Uterus (tissue), 3 donors: ENCODE measurements at regions not wholly inside any gene's neighbourhood (a gene's known extent, or its start where the extent isn't known, plus 50 kb on each side); places are given as distances from the start of the nearest gene placed in this dataset.

Experiments
- DNase-seq, 2 donors: peaks; one replicate each; pipeline ENCODE4 v3.0.0-alpha.2; 2019 to 2020
- H3K27ac ChIP-seq, 2 donors: fragments of 200-600 bp; sonication (generic); 1 replicate in 1 of 2; 2 replicates in 1 of 2; pipeline ENCODE4 v1.5.1; 2016 to 2018
- H3K27me3 ChIP-seq, 2 donors: fragments of 200-600 bp; sonication (generic); one replicate each; pipeline ENCODE4 v1.5.1; 2018 to 2019; ENCODE audit warnings: control low read depth in 1 of 2
- H3K36me3 ChIP-seq, 2 donors: fragments of 200-600 bp; sonication (generic); one replicate each; pipeline ENCODE4 v1.5.1; 2019; ENCODE audit warnings: control low read depth in 1 of 2
- H3K4me1 ChIP-seq, 2 donors: fragments of 200-600 bp; sonication (generic); one replicate each; pipeline ENCODE4 v1.5.1; 2018 to 2019; ENCODE audit warnings: control low read depth in 1 of 2
- H3K4me3 ChIP-seq, 2 donors: fragments of 200-600 bp; sonication (generic); 1 replicate in 1 of 2; 2 replicates in 1 of 2; pipeline ENCODE4 v1.5.1; 2018 to 2019; ENCODE audit warnings: mild to moderate bottlenecking in 1 of 2
- H3K9me3 ChIP-seq, 2 donors: fragments of 200-600 bp; sonication (generic); one replicate each; pipeline ENCODE4 v1.5.1; 2019; ENCODE audit warnings: control low read depth in 1 of 2
- POLR2A ChIP-seq, 2 donors: fragments of 450-650 bp; IDR thresholded peaks; one replicate each; pipeline ENCODE4 v1.6.1; 2016; ENCODE audit warnings: antibody characterized with exemption in 2 of 2, mild to moderate bottlenecking in 1 of 2, moderate library complexity in 1 of 2
- intact Hi-C: fragments of 100-400 bp; cut with DNase I; formaldehyde crosslinking; loops from one replicate; pipeline ENCODE4 v1.15.1; 2023; ENCODE audit warnings: low total_unique reads
- TF ChIP-seq, protein P1 (sequence below), 4 experiments: fragments of 200-600 bp in 2 of 4; fragments of 450-650 bp in 2 of 4; sonication (generic) in 2 of 4; IDR thresholded peaks; one replicate each; pipeline ENCODE4 v1.5.1; 2016 to 2019; ENCODE audit warnings: antibody characterized with exemption in 4 of 4, mild to moderate bottlenecking in 2 of 4, moderate library complexity in 1 of 4
- donor health status: DM: yes; HTN: yes; CAD: no.

DNA sequence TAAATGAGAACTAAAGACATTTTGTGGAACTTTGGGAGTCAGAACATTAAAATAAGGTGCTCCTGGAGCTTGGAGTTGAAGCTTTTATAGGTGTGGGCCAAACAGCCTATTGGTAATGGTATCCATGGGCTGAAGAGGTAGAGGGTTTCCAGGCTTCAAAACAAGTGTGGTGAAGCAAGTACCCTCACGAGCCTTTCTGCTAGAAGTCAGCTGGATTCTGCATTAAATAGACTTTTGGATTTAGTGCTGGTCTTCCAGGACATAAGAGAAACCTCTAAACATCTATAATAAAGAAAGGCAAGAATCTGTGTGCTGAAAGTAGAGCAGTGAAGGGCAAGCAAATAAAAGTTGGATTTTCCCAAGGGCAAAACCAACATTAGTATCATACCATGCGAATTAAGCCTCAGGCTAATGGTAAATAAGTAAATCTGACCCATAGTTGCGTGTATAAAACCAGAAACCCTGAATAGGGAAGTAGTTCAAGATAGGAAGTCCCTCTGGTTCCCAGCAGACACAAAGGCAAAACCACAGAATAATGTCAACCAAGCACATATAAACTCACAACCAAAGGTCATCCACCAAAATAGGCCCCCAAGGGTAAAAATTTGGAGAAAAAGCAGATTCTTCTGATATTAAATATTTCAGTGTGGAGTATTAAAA lies 306.3 kb downstream of the TLE4 start:
- TF ChIP-seq POLR2A (IDR thresholded peaks at IDR 0.05), result no peak
- TF ChIP-seq, protein P1, sequence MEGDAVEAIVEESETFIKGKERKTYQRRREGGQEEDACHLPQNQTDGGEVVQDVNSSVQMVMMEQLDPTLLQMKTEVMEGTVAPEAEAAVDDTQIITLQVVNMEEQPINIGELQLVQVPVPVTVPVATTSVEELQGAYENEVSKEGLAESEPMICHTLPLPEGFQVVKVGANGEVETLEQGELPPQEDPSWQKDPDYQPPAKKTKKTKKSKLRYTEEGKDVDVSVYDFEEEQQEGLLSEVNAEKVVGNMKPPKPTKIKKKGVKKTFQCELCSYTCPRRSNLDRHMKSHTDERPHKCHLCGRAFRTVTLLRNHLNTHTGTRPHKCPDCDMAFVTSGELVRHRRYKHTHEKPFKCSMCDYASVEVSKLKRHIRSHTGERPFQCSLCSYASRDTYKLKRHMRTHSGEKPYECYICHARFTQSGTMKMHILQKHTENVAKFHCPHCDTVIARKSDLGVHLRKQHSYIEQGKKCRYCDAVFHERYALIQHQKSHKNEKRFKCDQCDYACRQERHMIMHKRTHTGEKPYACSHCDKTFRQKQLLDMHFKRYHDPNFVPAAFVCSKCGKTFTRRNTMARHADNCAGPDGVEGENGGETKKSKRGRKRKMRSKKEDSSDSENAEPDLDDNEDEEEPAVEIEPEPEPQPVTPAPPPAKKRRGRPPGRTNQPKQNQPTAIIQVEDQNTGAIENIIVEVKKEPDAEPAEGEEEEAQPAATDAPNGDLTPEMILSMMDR (IDR thresholded peaks at IDR 0.05), result no peak
- H3K9me3 ChIP-seq, result no peaks in the 10 kb centered on the region
- H3K27ac ChIP-seq, result no peak overlapping the region
- intact Hi-C loops, result no loop called here
- H3K4me1 ChIP-seq, result no peaks in the 10 kb centered on the region
- no peak for DNase-seq
- no peaks in the 10 kb centered on the region for H3K27me3 ChIP-seq
- peaks cover 0 to 2% of the 10 kb centered on the region in 2 donors for H3K36me3 ChIP-seq
- no peak overlapping the region for H3K4me3 ChIP-seq

DNA sequence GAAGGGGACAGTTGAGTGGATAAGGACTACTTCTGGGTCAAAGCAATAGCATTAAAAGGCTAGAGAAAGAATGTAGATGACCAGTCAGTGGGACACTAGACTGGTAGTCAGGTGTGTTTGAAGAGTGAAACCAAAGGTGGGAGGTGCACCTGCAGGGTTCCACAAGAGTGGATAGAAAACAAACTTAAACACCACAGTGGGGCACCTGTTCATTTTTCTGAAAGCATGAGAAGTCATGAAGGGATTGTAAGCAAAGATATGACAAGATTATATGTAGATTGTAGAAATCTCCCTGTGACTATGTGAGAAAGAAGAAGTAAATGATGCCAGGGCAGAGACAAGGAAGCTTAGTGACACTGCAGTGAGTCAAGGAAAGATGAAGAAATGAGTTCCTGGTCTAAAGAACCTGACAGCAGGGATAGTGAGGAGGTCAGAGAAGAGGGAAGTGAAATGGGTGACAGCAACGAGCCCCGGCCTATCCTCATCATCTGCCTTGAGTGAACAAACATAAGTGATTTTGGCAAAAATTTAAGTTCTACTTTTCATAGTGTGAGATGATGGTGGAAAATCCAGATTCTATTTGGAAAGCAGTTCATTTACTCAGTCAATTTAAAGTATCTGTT lies 296.9 kb downstream of the TLE4 start:
- Histone ChIP-seq H3K9me3 (no peaks in the 10 kb centered on the region), H3K4me1 (no peaks in the 10 kb centered on the region), H3K27ac (no peak overlapping the region), H3K27me3 (no peaks in the 10 kb centered on the region), H3K36me3 (no peaks in the 10 kb centered on the region), H3K4me3 (no peak overlapping the region)
- intact Hi-C loops, result no loop called here
- no peak for TF ChIP-seq POLR2A (IDR thresholded peaks at IDR 0.05)
- TF ChIP-seq, protein P1 (IDR thresholded peaks at IDR 0.05), result no peak
- DNase-seq, result no peak

DNA sequence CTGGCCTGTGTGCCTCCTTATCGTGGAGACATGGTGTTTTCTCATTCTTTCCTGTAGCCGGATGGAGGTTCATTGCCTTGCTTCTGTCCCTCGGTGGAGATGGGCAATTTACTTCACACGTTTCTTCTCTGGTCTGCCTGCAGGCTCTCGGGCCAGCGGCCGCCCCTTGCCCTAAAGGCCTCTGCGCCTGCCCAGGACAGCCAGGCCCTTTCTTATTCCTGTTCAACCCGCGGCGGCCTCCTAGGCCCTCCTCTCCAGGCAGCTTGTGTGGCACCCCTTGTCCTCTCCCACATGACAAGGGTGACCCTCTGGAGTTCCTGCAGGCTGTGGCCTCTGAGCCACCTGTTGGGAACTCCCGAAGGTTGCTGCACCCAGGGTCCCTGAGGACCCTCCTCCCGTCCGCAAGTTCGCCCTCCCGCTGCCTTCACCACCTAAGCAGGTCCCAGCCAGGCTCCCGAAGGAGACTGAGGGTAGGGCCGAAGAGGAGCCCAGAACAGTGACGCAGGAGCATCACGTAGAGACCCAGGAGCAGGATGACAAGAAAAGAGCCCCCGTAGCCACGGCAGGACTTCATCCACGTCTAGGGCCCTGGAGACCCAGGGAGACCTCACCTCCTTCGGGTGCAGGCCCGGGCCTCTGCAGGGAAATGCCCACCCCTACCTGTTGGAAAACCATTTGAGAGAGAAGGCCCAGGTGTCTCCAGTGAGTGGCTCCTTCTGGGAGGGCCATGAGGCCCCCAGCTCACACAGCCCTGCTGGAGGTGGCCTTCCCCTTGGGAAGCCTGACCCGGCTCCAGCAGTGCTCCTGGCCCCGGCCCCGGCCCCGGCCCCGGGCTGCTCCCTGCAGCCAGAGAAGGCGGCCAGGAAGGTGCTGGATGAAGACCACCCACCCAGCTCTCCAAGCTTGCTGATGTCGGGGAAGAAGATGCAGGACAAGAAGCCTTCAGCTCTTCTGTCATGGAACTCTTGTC lies 291.4 kb downstream of the TLE4 start:
- no peak overlapping the region for H3K27ac ChIP-seq
- H3K27me3 ChIP-seq, result no peaks in the 10 kb centered on the region
- no peak for DNase-seq
- intact Hi-C loops, result no loop called here
- no peaks in the 10 kb centered on the region for H3K36me3 ChIP-seq
- no peaks in the 10 kb centered on the region for H3K9me3 ChIP-seq
- no peak overlapping the region for H3K4me3 ChIP-seq
- TF ChIP-seq, protein P1 (IDR thresholded peaks at IDR 0.05), result no peak
- TF ChIP-seq POLR2A (IDR thresholded peaks at IDR 0.05), result no peak
- no peaks in the 10 kb centered on the region for H3K4me1 ChIP-seq

DNA sequence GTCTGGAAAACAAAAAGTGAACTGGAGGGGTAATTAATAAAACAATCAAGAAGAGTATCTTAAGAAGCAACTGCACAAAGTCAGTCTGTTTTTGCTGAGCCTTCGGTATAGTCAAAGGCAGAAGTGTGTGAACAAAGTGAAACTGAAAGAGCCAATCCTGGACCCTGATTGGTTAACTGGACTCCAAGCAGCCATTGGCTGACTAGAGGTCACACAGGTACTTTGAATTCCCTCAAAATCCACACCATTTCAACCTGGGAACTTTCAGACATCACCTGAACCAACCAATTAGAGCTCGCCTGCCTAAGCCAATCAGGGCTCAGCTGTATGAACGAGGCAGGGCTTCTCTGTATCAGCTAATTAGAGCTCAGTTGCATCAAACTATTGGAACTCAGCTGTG lies 286.7 kb downstream of the TLE4 start:
- intact Hi-C loops, result no loop called here

More for the DNA sequence above, 286.7 kb downstream of the TLE4 start:
- H3K27ac ChIP-seq, result no peak overlapping the region
- H3K27me3 ChIP-seq, result no peaks in the 10 kb centered on the region
- no peak for TF ChIP-seq POLR2A (IDR thresholded peaks at IDR 0.05)
- TF ChIP-seq, protein P1 (IDR thresholded peaks at IDR 0.05), result no peak
- no peak overlapping the region for H3K4me3 ChIP-seq
- DNase-seq, result no peak
- H3K36me3 ChIP-seq, result no peaks in the 10 kb centered on the region
- H3K9me3 ChIP-seq, result no peaks in the 10 kb centered on the region
- no peaks in the 10 kb centered on the region for H3K4me1 ChIP-seq
